COLO829 (cell line): ENCODE measurements at regions not wholly inside any gene's neighbourhood (a gene's known extent, or its start where the extent isn't known, plus 50 kb on each side); places are given as distances from the start of the nearest gene placed in this dataset.
"Not testable (repeated sequence)": the region's sequence is repeated elsewhere in the genome, so short reads cannot be mapped to it uniquely, and the experiment has no call there.

Experiments used
- DNase-seq: peaks from one replicate; pipeline ENCODE4 v3.0.0; 2012; ENCODE audit warnings: low spot score

- DNase-seq: no peak
These were observed 472.1 kb downstream of the PLPP3 start for GRCh38 chr1:56107275-56107638.

GRCh38 chr1:56106531-56107274 is 472.7 kb downstream of the PLPP3 start:
- DNase-seq: no peak

- no peak for DNase-seq
These were observed 474.0 kb downstream of the PLPP3 start for GRCh38 chr1:56105397-56105796.

- DNase-seq: no peak
These were observed 479.5 kb downstream of the PLPP3 start for GRCh38 chr1:56099766-56100265.

GRCh38 chr1:56098946-56099345 is 480.4 kb downstream of the PLPP3 start:
- DNase-seq: no peak

GRCh38 chr1:56097713-56098112 is 481.6 kb downstream of the PLPP3 start:
- DNase-seq: no peak

GRCh38 chr1:56095696-56096665 is 483.4 kb downstream of the PLPP3 start:
- DNase-seq: no peak

GRCh38 chr1:56094168-56094567 is 485.2 kb downstream of the PLPP3 start:
- DNase-seq: no peak

GRCh38 chr1:56092684-56093570 is 486.4 kb downstream of the PLPP3 start:
- no peak for DNase-seq

- DNase-seq: not testable (repeated sequence)
These were observed 489.5 kb downstream of the PLPP3 start for GRCh38 chr1:56089826-56090225.

GRCh38 chr1:56084246-56084645 is 495.1 kb downstream of the PLPP3 start:
- DNase-seq: no peak

GRCh38 chr1:56081736-56082135 is 497.6 kb downstream of the PLPP3 start:
- DNase-seq: no peak

GRCh38 chr1:56081173-56081572 is 498.2 kb downstream of the PLPP3 start:
- no peak for DNase-seq

GRCh38 chr1:56080123-56080522 is 499.2 kb downstream of the PLPP3 start:
- DNase-seq: no peak

- no peak for DNase-seq
These were observed 500.0 kb downstream of the PLPP3 start for GRCh38 chr1:56079391-56079790.

- DNase-seq: no peak
These were observed 502.2 kb downstream of the PLPP3 start for GRCh38 chr1:56077206-56077605.

GRCh38 chr1:56074007-56074651 is 505.2 kb downstream of the PLPP3 start:
- DNase-seq: no peak

GRCh38 chr1:56073614-56074006 is 505.8 kb downstream of the PLPP3 start:
- DNase-seq: no peak

- DNase-seq: no peak
These were observed 506.2 kb downstream of the PLPP3 start for GRCh38 chr1:56073206-56073605.

- DNase-seq: no peak
These were observed 507.1 kb downstream of the PLPP3 start for GRCh38 chr1:56072310-56072709.

GRCh38 chr1:56071351-56071750 is 508.0 kb downstream of the PLPP3 start:
- DNase-seq: no peak
